ENCODE measurements at regions not wholly inside any gene's neighbourhood (a gene's known extent, or its start where the extent isn't known, plus 50 kb on each side); places are given as distances from the start of the nearest gene placed in this dataset.

- Mint-ChIP-seq H3K9me3 (no peaks in the 10 kb centered on the region), H3K27me3 (no peaks in the 10 kb centered on the region), H3K4me1 (ENCODE audit: low read depth in 2 of 2) (peaks cover 0 to 5% of the 10 kb centered on the region in 2 donors), H3K27ac (no peak overlapping the region), H3K4me3 (no peak overlapping the region), H3K36me3 (ENCODE audit: insufficient read depth) (no peaks in the 10 kb centered on the region)
- DNase-seq (no peak), ATAC-seq (replicated peaks) (no peak)
Measured at GRCh38 chr3:177831361-177831760, 634.1 kb upstream of the TBL1XR1 start.

- no peak overlapping the region for H3K4me3 Mint-ChIP-seq
- ATAC-seq (replicated peaks): no peak
- H3K27me3 Mint-ChIP-seq: no peaks in the 10 kb centered on the region
- no peak overlapping the region for H3K27ac Mint-ChIP-seq
- H3K36me3 Mint-ChIP-seq (ENCODE audit: insufficient read depth): no peaks in the 10 kb centered on the region
- DNase-seq: no peak
- H3K4me1 Mint-ChIP-seq (ENCODE audit: low read depth in 2 of 2): peaks cover 0 to 5% of the 10 kb centered on the region in 2 donors
- no peaks in the 10 kb centered on the region for H3K9me3 Mint-ChIP-seq
Measured at GRCh38 chr3:177832880-177833279, 635.6 kb upstream of the TBL1XR1 start.

GRCh38 chr3:177833332-177833731 is 636.0 kb upstream of the TBL1XR1 start:
- Mint-ChIP-seq H3K9me3 (no peaks in the 10 kb centered on the region), H3K36me3 (ENCODE audit: insufficient read depth) (no peaks in the 10 kb centered on the region), H3K27me3 (no peaks in the 10 kb centered on the region), H3K4me3 (no peak overlapping the region), H3K4me1 (ENCODE audit: low read depth in 2 of 2) (peaks cover 0 to 5% of the 10 kb centered on the region in 2 donors), H3K27ac (no peak overlapping the region)
- DNase-seq: no peak
- ATAC-seq (replicated peaks): no peak

- no peaks in the 10 kb centered on the region for H3K36me3 Mint-ChIP-seq (ENCODE audit: insufficient read depth)
- H3K4me3 Mint-ChIP-seq: no peak overlapping the region
- ATAC-seq (replicated peaks) (no peak), DNase-seq (no peak)
- no peak overlapping the region for H3K27ac Mint-ChIP-seq
- peaks cover 0 to 5% of the 10 kb centered on the region in 2 donors for H3K4me1 Mint-ChIP-seq (ENCODE audit: low read depth in 2 of 2)
- no peaks in the 10 kb centered on the region for H3K9me3 Mint-ChIP-seq
- H3K27me3 Mint-ChIP-seq: peaks cover 0 to 7% of the 10 kb centered on the region in 2 donors
Measured at GRCh38 chr3:177835008-177835407, 637.7 kb upstream of the TBL1XR1 start.

- H3K9me3 Mint-ChIP-seq: no peaks in the 10 kb centered on the region
- H3K4me3 Mint-ChIP-seq: no peak overlapping the region
- H3K36me3 Mint-ChIP-seq (ENCODE audit: insufficient read depth): no peaks in the 10 kb centered on the region
- H3K4me1 Mint-ChIP-seq (ENCODE audit: low read depth in 2 of 2): peaks cover 0 to 2% of the 10 kb centered on the region in 2 donors
- no peak overlapping the region for H3K27ac Mint-ChIP-seq
- H3K27me3 Mint-ChIP-seq: peaks cover 0 to 7% of the 10 kb centered on the region in 2 donors
- ATAC-seq (replicated peaks) (no peak), DNase-seq (no peak)
Measured at GRCh38 chr3:177835917-177836316, 638.6 kb upstream of the TBL1XR1 start.

GRCh38 chr3:177836671-177837070 is 639.4 kb upstream of the TBL1XR1 start:
- H3K36me3 Mint-ChIP-seq (ENCODE audit: insufficient read depth): no peaks in the 10 kb centered on the region
- H3K9me3 Mint-ChIP-seq: no peaks in the 10 kb centered on the region
- no peak overlapping the region for H3K4me3 Mint-ChIP-seq
- ATAC-seq (replicated peaks): no peak
- DNase-seq: no peak
- peaks cover 0 to 7% of the 10 kb centered on the region in 2 donors for H3K27me3 Mint-ChIP-seq
- H3K27ac Mint-ChIP-seq: no peak overlapping the region
- H3K4me1 Mint-ChIP-seq (ENCODE audit: low read depth in 2 of 2): no peaks in the 10 kb centered on the region

- Mint-ChIP-seq H3K27me3 (peaks cover 0 to 7% of the 10 kb centered on the region in 2 donors), H3K4me1 (ENCODE audit: low read depth in 2 of 2) (no peaks in the 10 kb centered on the region), H3K9me3 (no peaks in the 10 kb centered on the region), H3K36me3 (ENCODE audit: insufficient read depth) (no peaks in the 10 kb centered on the region), H3K4me3 (no peak overlapping the region), H3K27ac (no peak overlapping the region)
- ATAC-seq (replicated peaks) (no peak), DNase-seq (no peak)
Measured at GRCh38 chr3:177837951-177838655, 640.8 kb upstream of the TBL1XR1 start.

GRCh38 chr3:177838766-177839350 is 641.6 kb upstream of the TBL1XR1 start:
- Mint-ChIP-seq H3K4me1 (ENCODE audit: low read depth in 2 of 2) (no peaks in the 10 kb centered on the region), H3K9me3 (no peaks in the 10 kb centered on the region), H3K27me3 (peaks cover 0 to 7% of the 10 kb centered on the region in 2 donors), H3K4me3 (no peak overlapping the region), H3K36me3 (ENCODE audit: insufficient read depth) (no peaks in the 10 kb centered on the region), H3K27ac (no peak overlapping the region)
- ATAC-seq (replicated peaks) (no peak), DNase-seq (no peak)

GRCh38 chr3:177842302-177842701 is 645.0 kb upstream of the TBL1XR1 start:
- H3K27me3 Mint-ChIP-seq: peaks cover 0 to 7% of the 10 kb centered on the region in 2 donors
- ATAC-seq (replicated peaks): no peak
- no peak overlapping the region for H3K27ac Mint-ChIP-seq
- H3K4me1 Mint-ChIP-seq (ENCODE audit: low read depth in 2 of 2): no peaks in the 10 kb centered on the region
- no peak for DNase-seq
- H3K36me3 Mint-ChIP-seq (ENCODE audit: insufficient read depth): no peaks in the 10 kb centered on the region
- no peak overlapping the region for H3K4me3 Mint-ChIP-seq
- no peaks in the 10 kb centered on the region for H3K9me3 Mint-ChIP-seq

- Mint-ChIP-seq H3K27ac (no peak overlapping the region), H3K9me3 (no peaks in the 10 kb centered on the region), H3K4me1 (ENCODE audit: low read depth in 2 of 2) (no peaks in the 10 kb centered on the region), H3K27me3 (peaks cover 0 to 7% of the 10 kb centered on the region in 2 donors), H3K4me3 (no peak overlapping the region), H3K36me3 (ENCODE audit: insufficient read depth) (no peaks in the 10 kb centered on the region)
- DNase-seq (no peak), ATAC-seq (replicated peaks) (no peak)
Measured at GRCh38 chr3:177842743-177843734, 645.8 kb upstream of the TBL1XR1 start.

- Mint-ChIP-seq H3K27me3 (no peaks in the 10 kb centered on the region), H3K4me1 (ENCODE audit: low read depth in 2 of 2) (no peaks in the 10 kb centered on the region), H3K27ac (no peak overlapping the region), H3K36me3 (ENCODE audit: insufficient read depth) (no peaks in the 10 kb centered on the region), H3K4me3 (no peak overlapping the region), H3K9me3 (no peaks in the 10 kb centered on the region)
- ATAC-seq (replicated peaks) (no peak), DNase-seq (no peak)
Measured at GRCh38 chr3:177852001-177852807, 654.9 kb upstream of the TBL1XR1 start.

- Mint-ChIP-seq H3K4me3 (no peak overlapping the region), H3K27ac (no peak overlapping the region), H3K4me1 (ENCODE audit: low read depth in 2 of 2) (peaks cover 0 to 1% of the 10 kb centered on the region in 2 donors), H3K27me3 (peaks cover 12 to 24% of the 10 kb centered on the region in 2 donors), H3K9me3 (peaks cover 0 to 9% of the 10 kb centered on the region in 2 donors), H3K36me3 (ENCODE audit: insufficient read depth) (no peaks in the 10 kb centered on the region)
- ATAC-seq (replicated peaks) (no peak), DNase-seq (no peak)
Measured at GRCh38 chr3:177855021-177855420, 657.7 kb upstream of the TBL1XR1 start.

GRCh38 chr3:177860184-177860583 is 662.9 kb upstream of the TBL1XR1 start:
- no peak overlapping the region for H3K4me3 Mint-ChIP-seq
- H3K36me3 Mint-ChIP-seq (ENCODE audit: insufficient read depth): no peaks in the 10 kb centered on the region
- ATAC-seq (replicated peaks) (no peak), DNase-seq (no peak)
- peaks cover 12 to 38% of the 10 kb centered on the region in 2 donors for H3K27me3 Mint-ChIP-seq
- no peak overlapping the region for H3K27ac Mint-ChIP-seq
- H3K9me3 Mint-ChIP-seq: peaks cover 3 to 31% of the 10 kb centered on the region in 2 donors
- H3K4me1 Mint-ChIP-seq (ENCODE audit: low read depth in 2 of 2): peaks cover 0 to 1% of the 10 kb centered on the region in 2 donors

All from effector memory CD8-positive, alpha-beta T cell (primary cell).